ENCODE measurements at regions not wholly inside any gene's neighbourhood (a gene's known extent, or its start where the extent isn't known, plus 50 kb on each side); places are given as distances from the start of the nearest gene placed in this dataset.

- no peak for TF ChIP-seq POLR2A (IDR thresholded peaks at IDR 0.05; ENCODE audit: low read depth, low read length)
- TF ChIP-seq POLR2AphosphoS5 (IDR thresholded peaks at IDR 0.05; ENCODE audit: low read depth, low read length), result no peak
- TF ChIP-seq TAF1 (IDR thresholded peaks at IDR 0.05; ENCODE audit: low read depth, low read length), result no peak
- TF ChIP-seq POU2F2 (IDR thresholded peaks at IDR 0.05; ENCODE audit: low read depth, low read length), result no peak
- no peak for TF ChIP-seq SPI1 (IDR thresholded peaks at IDR 0.05; ENCODE audit: low read depth, low read length)
- no peak for TF ChIP-seq PAX5 (IDR thresholded peaks at IDR 0.05; ENCODE audit: insufficient read depth, low read length, severe bottlenecking)
Observed at GRCh38 chr2:216800836-216801235, 59.0 kb downstream of the TNP1 start.

Data from GM12891 (cell line).